GM21447 (cell line): ENCODE measurements at regions not wholly inside any gene's neighbourhood (a gene's known extent, or its start where the extent isn't known, plus 50 kb on each side); places are given as distances from the start of the nearest gene placed in this dataset.

ENCODE experiments used
- ATAC-seq: cut with Tn5 transposase; IDR thresholded peaks from one replicate; pipeline ENCODE4 v1.9.1; 2021; ENCODE audit not compliant: unreplicated experiment

GRCh38 chr9:108095496-108095895 is 605.9 kb upstream of the KLF4 start:
- no peak for ATAC-seq

- ATAC-seq, result no peak
Observed at GRCh38 chr9:108094676-108094993, 605.1 kb upstream of the KLF4 start.

- ATAC-seq, result no peak
Observed at GRCh38 chr9:108093773-108094675, 604.5 kb upstream of the KLF4 start.

GRCh38 chr9:108088916-108089315 is 599.3 kb upstream of the KLF4 start:
- no peak for ATAC-seq

- no peak for ATAC-seq
Observed at GRCh38 chr9:108087781-108088180, 598.2 kb upstream of the KLF4 start.

GRCh38 chr9:108086624-108087023 is 597.1 kb upstream of the KLF4 start:
- no peak for ATAC-seq

GRCh38 chr9:108085294-108085693 is 595.7 kb upstream of the KLF4 start:
- ATAC-seq, result no peak

- no peak for ATAC-seq
Observed at GRCh38 chr9:108083796-108084352, 594.3 kb upstream of the KLF4 start.

GRCh38 chr9:108083160-108083750 is 593.7 kb upstream of the KLF4 start:
- ATAC-seq, result no peak

GRCh38 chr9:108081112-108081511 is 591.5 kb upstream of the KLF4 start:
- no peak for ATAC-seq

- ATAC-seq, result no peak
Observed at GRCh38 chr9:108080285-108080684, 590.7 kb upstream of the KLF4 start.

GRCh38 chr9:108078811-108079210 is 589.2 kb upstream of the KLF4 start:
- ATAC-seq, result no peak

- ATAC-seq, result no peak
Observed at GRCh38 chr9:108078375-108078774, 588.8 kb upstream of the KLF4 start.

- no peak for ATAC-seq
Observed at GRCh38 chr9:108077556-108077955, 588.0 kb upstream of the KLF4 start.

GRCh38 chr9:108074900-108075299 is 585.3 kb upstream of the KLF4 start:
- ATAC-seq, result no peak

- ATAC-seq, result no peak
Observed at GRCh38 chr9:108073823-108074222, 584.3 kb upstream of the KLF4 start.

GRCh38 chr9:108072740-108073139 is 583.2 kb upstream of the KLF4 start:
- no peak for ATAC-seq

GRCh38 chr9:108070861-108071260 is 581.3 kb upstream of the KLF4 start:
- no peak for ATAC-seq

- no peak for ATAC-seq
Observed at GRCh38 chr9:108069991-108070390, 580.4 kb upstream of the KLF4 start.

GRCh38 chr9:108062680-108063079 is 573.1 kb upstream of the KLF4 start:
- no peak for ATAC-seq

GRCh38 chr9:108060175-108060574 is 570.6 kb upstream of the KLF4 start:
- no peak for ATAC-seq

- ATAC-seq, result no peak
Observed at GRCh38 chr9:108058135-108058814, 568.7 kb upstream of the KLF4 start.
